A549 (cell line): ENCODE measurements at regions not wholly inside any gene's neighbourhood (a gene's known extent, or its start where the extent isn't known, plus 50 kb on each side); places are given as distances from the start of the nearest gene placed in this dataset.
"Not testable (repeated sequence)": the region's sequence is repeated elsewhere in the genome, so short reads cannot be mapped to it uniquely, and the experiment has no call there.

ENCODE experiments used
- POLR2A ChIP-seq: IDR thresholded peaks from 2 replicates; pipeline ENCODE4 v1.6.1; 2012; ENCODE audit warnings: mild to moderate bottlenecking, low read length
- TP53 ChIP-seq: fragments of 250-450 bp; sonication (Bioruptor Pico); IDR thresholded peaks from 2 replicates; pipeline ENCODE4 v1.5.0; 2021; ENCODE audit warnings: mild to moderate bottlenecking, moderate library complexity
- TF ChIP-seq, protein P1 (sequence below): fragments of 250-450 bp; sonication (Bioruptor Pico); IDR thresholded peaks from 2 replicates; pipeline ENCODE4 v1.5.0; 2021; ENCODE audit warnings: mild to moderate bottlenecking, moderate library complexity, borderline replicate concordance
- TF ChIP-seq, protein P2 (sequence below): fragments of >200 bp; sonication (Bioruptor Twin); formaldehyde crosslinking; IDR thresholded peaks from 3 replicates; pipeline ENCODE4 v1.5.1; 2016

DNA sequence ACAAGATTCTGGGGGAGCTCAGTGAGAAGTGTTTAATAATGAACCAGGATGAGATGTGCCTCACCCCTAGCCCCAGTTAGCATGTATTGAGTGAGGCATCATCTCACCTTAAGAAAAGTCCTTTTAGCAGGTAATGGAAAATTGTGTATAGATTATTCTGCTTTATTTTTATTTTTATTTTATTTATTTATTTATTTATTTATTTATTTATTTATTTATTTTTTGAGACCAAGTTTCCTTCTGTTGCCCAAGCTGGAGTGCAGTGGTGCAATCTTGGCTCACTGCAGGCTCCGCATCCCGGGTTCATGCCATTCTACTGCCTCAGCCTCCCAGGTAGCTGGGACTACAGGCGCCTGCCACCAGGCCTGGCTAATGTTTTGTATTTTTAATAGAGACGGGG, 315.8 kb downstream of the ANKRD30A start:
- TF ChIP-seq, protein P1, sequence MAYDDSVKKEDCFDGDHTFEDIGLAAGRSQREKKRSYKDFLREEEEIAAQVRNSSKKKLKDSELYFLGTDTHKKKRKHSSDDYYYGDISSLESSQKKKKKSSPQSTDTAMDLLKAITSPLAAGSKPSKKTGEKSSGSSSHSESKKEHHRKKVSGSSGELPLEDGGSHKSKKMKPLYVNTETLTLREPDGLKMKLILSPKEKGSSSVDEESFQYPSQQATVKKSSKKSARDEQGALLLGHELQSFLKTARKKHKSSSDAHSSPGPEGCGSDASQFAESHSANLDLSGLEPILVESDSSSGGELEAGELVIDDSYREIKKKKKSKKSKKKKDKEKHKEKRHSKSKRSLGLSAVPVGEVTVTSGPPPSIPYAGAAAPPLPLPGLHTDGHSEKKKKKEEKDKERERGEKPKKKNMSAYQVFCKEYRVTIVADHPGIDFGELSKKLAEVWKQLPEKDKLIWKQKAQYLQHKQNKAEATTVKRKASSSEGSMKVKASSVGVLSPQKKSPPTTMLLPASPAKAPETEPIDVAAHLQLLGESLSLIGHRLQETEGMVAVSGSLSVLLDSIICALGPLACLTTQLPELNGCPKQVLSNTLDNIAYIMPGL (CRISPR knock-in tag): not testable (repeated sequence)
- not testable (repeated sequence) for TF ChIP-seq POLR2A; TP53 (CRISPR knock-in tag)
- TF ChIP-seq, protein P2, sequence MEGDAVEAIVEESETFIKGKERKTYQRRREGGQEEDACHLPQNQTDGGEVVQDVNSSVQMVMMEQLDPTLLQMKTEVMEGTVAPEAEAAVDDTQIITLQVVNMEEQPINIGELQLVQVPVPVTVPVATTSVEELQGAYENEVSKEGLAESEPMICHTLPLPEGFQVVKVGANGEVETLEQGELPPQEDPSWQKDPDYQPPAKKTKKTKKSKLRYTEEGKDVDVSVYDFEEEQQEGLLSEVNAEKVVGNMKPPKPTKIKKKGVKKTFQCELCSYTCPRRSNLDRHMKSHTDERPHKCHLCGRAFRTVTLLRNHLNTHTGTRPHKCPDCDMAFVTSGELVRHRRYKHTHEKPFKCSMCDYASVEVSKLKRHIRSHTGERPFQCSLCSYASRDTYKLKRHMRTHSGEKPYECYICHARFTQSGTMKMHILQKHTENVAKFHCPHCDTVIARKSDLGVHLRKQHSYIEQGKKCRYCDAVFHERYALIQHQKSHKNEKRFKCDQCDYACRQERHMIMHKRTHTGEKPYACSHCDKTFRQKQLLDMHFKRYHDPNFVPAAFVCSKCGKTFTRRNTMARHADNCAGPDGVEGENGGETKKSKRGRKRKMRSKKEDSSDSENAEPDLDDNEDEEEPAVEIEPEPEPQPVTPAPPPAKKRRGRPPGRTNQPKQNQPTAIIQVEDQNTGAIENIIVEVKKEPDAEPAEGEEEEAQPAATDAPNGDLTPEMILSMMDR: not testable (repeated sequence)
